IMR-90 (cell line): ENCODE measurements at regions not wholly inside any gene's neighbourhood (a gene's known extent, or its start where the extent isn't known, plus 50 kb on each side); places are given as distances from the start of the nearest gene placed in this dataset.

Experiments
- ATAC-seq: fragments of 200-7000 bp; cut with Tn5 transposase; 2 replicates; pipeline ENCODE4 v1.9.1; 2020; ENCODE audit warnings: low read depth, mild to moderate bottlenecking, moderate library complexity
- BruUV-seq: library from RNA; stranded (reverse); fragments of 400-500 nt; replicated peaks from 2 replicates; lab custom pipeline; 2021; lab: Mats Ljungman, UMichigan
- CTCF ChIA-PET: fragments of 300-600 bp; formaldehyde crosslinking; extraction: SDS; loops from one replicate; lab custom pipeline; 2021; ENCODE audit warnings: antibody characterized with exemption; lab: Yijun Ruan, JAX
- POLR2A ChIA-PET: fragments of 300-600 bp; sonication (Branson Sonifier 250); formaldehyde crosslinking; loops from one replicate; lab custom pipeline; 2022; ENCODE audit warnings: antibody characterized with exemption; ENCODE audit not compliant: unreplicated experiment; lab: Charles Lee
- DNase-seq: peaks from one replicate; pipeline ENCODE4 v3.0.0; 2013
- H2AFZ ChIP-seq: replicated peaks from 2 replicates; pipeline ENCODE3; 2013; ENCODE audit warnings: low read length, mild to moderate bottlenecking; ENCODE audit not compliant: poor library complexity
- H2AK5ac ChIP-seq: 2 replicates; pipeline ENCODE4 v1.6.1; 2013; ENCODE audit warnings: low read depth, low read length, inconsistent platforms
- H2AK9ac ChIP-seq: replicated peaks from 2 replicates; pipeline ENCODE3; 2013; ENCODE audit warnings: mild to moderate bottlenecking, low read depth, low read length, moderate library complexity; ENCODE audit not compliant: poor library complexity
- H2BK120ac ChIP-seq: 2 replicates; pipeline ENCODE4 v1.6.1; 2013; ENCODE audit warnings: low read depth, low read length, inconsistent platforms
- H2BK15ac ChIP-seq: 3 replicates; pipeline ENCODE4 v1.6.1; 2013; ENCODE audit warnings: low read depth, low read length, inconsistent platforms
- H2BK20ac ChIP-seq: 2 replicates; pipeline ENCODE4 v1.6.1; 2013; ENCODE audit warnings: low read depth, mild to moderate bottlenecking, inconsistent platforms, low read length, moderate library complexity
- H2BK5ac ChIP-seq: 2 replicates; pipeline ENCODE4 v1.6.1; 2013; ENCODE audit warnings: mild to moderate bottlenecking, low read depth, low read length, inconsistent platforms; ENCODE audit not compliant: poor library complexity, severe bottlenecking
- H3K14ac ChIP-seq: replicated peaks from 2 replicates; pipeline ENCODE4 v1.6.1; 2013; ENCODE audit warnings: low read depth, low read length, inconsistent platforms
- H3K18ac ChIP-seq: 2 replicates; pipeline ENCODE4 v1.6.1; 2013; ENCODE audit warnings: low read depth, low read length, control low read depth
- H3K23ac ChIP-seq: 2 replicates; pipeline ENCODE4 v1.6.1; 2013; ENCODE audit warnings: low read depth, low read length, inconsistent platforms
- H3K27ac ChIP-seq: 2 replicates; pipeline ENCODE4 v1.5.1; 2013; ENCODE audit warnings: mild to moderate bottlenecking, control low read depth, low read length; ENCODE audit not compliant: insufficient read depth
- H3K27me3 ChIP-seq: 2 replicates; pipeline ENCODE4 v1.6.1; 2013; ENCODE audit warnings: low read length; ENCODE audit not compliant: control insufficient read depth, insufficient read depth
- H3K36me3 ChIP-seq: 2 replicates; pipeline ENCODE4 v1.6.1; 2013; ENCODE audit warnings: low read length, mixed read lengths; ENCODE audit not compliant: control insufficient read depth, insufficient read depth
- H3K4ac ChIP-seq: 2 replicates; pipeline ENCODE4 v1.6.1; 2013; ENCODE audit warnings: low read depth, low read length, inconsistent platforms
- H3K4me1 ChIP-seq: 2 replicates; pipeline ENCODE4 v1.6.1; 2013; ENCODE audit warnings: low read length, mixed read lengths; ENCODE audit not compliant: control insufficient read depth, insufficient read depth
- H3K4me2 ChIP-seq: 2 replicates; pipeline ENCODE4 v1.6.1; 2013; ENCODE audit warnings: low read depth, mild to moderate bottlenecking, control low read depth, low read length, moderate library complexity
- H3K4me3 ChIP-seq: 2 replicates; pipeline ENCODE4 v1.5.1; 2013; ENCODE audit warnings: low read depth, mild to moderate bottlenecking, control low read depth, low read length, moderate library complexity; ENCODE audit not compliant: insufficient read depth
- H3K56ac ChIP-seq: 2 replicates; pipeline ENCODE4 v1.6.1; 2013; ENCODE audit warnings: low read length, inconsistent platforms; ENCODE audit not compliant: insufficient read depth; ENCODE audit errors: extremely low read depth
- H3K79me1 ChIP-seq, 2 experiments: 2 replicates each; pipeline ENCODE4 v1.6.1; 2013; ENCODE audit warnings: low read length in 2 of 2, inconsistent platforms in 1 of 2, low read depth in 1 of 2
- H3K9ac ChIP-seq: 2 replicates; pipeline ENCODE4 v1.6.1; 2013; ENCODE audit warnings: low read depth, low read length, control low read depth
- H3K9me1 ChIP-seq: 2 replicates; pipeline ENCODE4 v1.6.1; 2013; ENCODE audit warnings: low read length, inconsistent platforms; ENCODE audit not compliant: insufficient read depth
- H3K9me3 ChIP-seq: 2 replicates; pipeline ENCODE4 v1.6.1; 2013; ENCODE audit warnings: low read length; ENCODE audit not compliant: control insufficient read depth, insufficient read depth
- H4K20me1 ChIP-seq: 2 replicates; pipeline ENCODE4 v1.6.1; 2013; ENCODE audit warnings: low read length, inconsistent platforms; ENCODE audit not compliant: insufficient read depth
- H4K5ac ChIP-seq: 2 replicates; pipeline ENCODE4 v1.6.1; 2013; ENCODE audit warnings: mild to moderate bottlenecking, low read depth, low read length, control low read depth
- H4K8ac ChIP-seq, 2 experiments: 2 replicates each; pipeline ENCODE4 v1.6.1; 2013; ENCODE audit warnings: low read depth in 2 of 2, low read length in 2 of 2, control low read depth in 1 of 2, inconsistent platforms in 1 of 2
- H4K91ac ChIP-seq: 2 replicates; pipeline ENCODE4 v1.6.1; 2013; ENCODE audit warnings: low read depth, low read length, inconsistent platforms; ENCODE audit not compliant: insufficient read depth
- BHLHE40 ChIP-seq: fragments of 150-350 bp; IDR thresholded peaks from 2 replicates; pipeline ENCODE4 v1.6.1; 2016; ENCODE audit warnings: mild to moderate bottlenecking, low read depth, low read length
- CEBPB ChIP-seq: IDR thresholded peaks from 2 replicates; pipeline ENCODE4 v1.6.1; 2012; ENCODE audit warnings: low read depth, low read length, improper control_type of control experiment
- CHD1 ChIP-seq: IDR thresholded peaks from 2 replicates; pipeline ENCODE4 v1.6.1; 2012; ENCODE audit warnings: low read depth, low read length, improper control_type of control experiment
- CTCF ChIP-seq: conservative IDR thresholded peaks from 2 replicates; pipeline ENCODE4 v1.5.1; 2012; ENCODE audit warnings: mild to moderate bottlenecking, low read depth, low read length, improper control_type of control experiment
- FOS ChIP-seq: fragments of 150-350 bp; IDR thresholded peaks from 2 replicates; pipeline ENCODE4 v1.6.1; 2016; ENCODE audit warnings: low read depth, low read length
- MAFK ChIP-seq: IDR thresholded peaks from 2 replicates; pipeline ENCODE4 v1.6.1; 2012; ENCODE audit warnings: low read depth, low read length, improper control_type of control experiment
- MAZ ChIP-seq: IDR thresholded peaks from 2 replicates; pipeline ENCODE4 v1.6.1; 2012; ENCODE audit warnings: low read depth, mild to moderate bottlenecking, low read length, improper control_type of control experiment, moderate library complexity, borderline replicate concordance
- MXI1 ChIP-seq: IDR thresholded peaks from 2 replicates; pipeline ENCODE4 v1.6.1; 2012; ENCODE audit warnings: low read depth, mild to moderate bottlenecking, low read length, moderate library complexity, borderline replicate concordance
- NFE2L2 ChIP-seq: fragments of 150-350 bp; IDR thresholded peaks from 2 replicates; pipeline ENCODE4 v1.6.1; 2016; ENCODE audit warnings: low read depth, mild to moderate bottlenecking, low read length
- POLR2A ChIP-seq: IDR thresholded peaks from 2 replicates; pipeline ENCODE4 v1.6.1; 2012; ENCODE audit warnings: mild to moderate bottlenecking, low read depth, low read length
- RAD21 ChIP-seq: IDR thresholded peaks from 2 replicates; pipeline ENCODE4 v1.6.1; 2012; ENCODE audit warnings: low read length, improper control_type of control experiment
- RCOR1 ChIP-seq: IDR thresholded peaks from 2 replicates; pipeline ENCODE4 v1.6.1; 2012; ENCODE audit warnings: mild to moderate bottlenecking, low read length, improper control_type of control experiment; ENCODE audit not compliant: insufficient replicate concordance
- RFX5 ChIP-seq: IDR thresholded peaks from 2 replicates; pipeline ENCODE4 v1.8.0; 2012; ENCODE audit warnings: low read depth, mild to moderate bottlenecking, low read length, moderate library complexity
- SMC3 ChIP-seq: fragments of 150-350 bp; IDR thresholded peaks from 2 replicates; pipeline ENCODE4 v1.6.1; 2016; ENCODE audit warnings: low read depth, mild to moderate bottlenecking, antibody characterized with exemption, low read length, moderate library complexity
- USF2 ChIP-seq: fragments of 150-350 bp; IDR thresholded peaks from 2 replicates; pipeline ENCODE4 v1.6.1; 2017; ENCODE audit warnings: mild to moderate bottlenecking, antibody characterized with exemption, low read length, low read depth
- WGBS, 2 experiments: methylation state at CpG; one replicate each; pipeline versions ENCODE4 v1.1.5 to v1.1.7; 2013; ENCODE audit warnings: missing lambda C conversion rate in 2 of 2; ENCODE audit not compliant: insufficient read length in 1 of 2; ENCODE audit errors: extremely low coverage in 2 of 2; 5-methylcytosine and 5-hydroxymethylcytosine counted together
- dilution Hi-C: fragments of 300-500 bp; cut with HindIII; formaldehyde crosslinking; loops from one replicate; pipeline ENCODE4 v1.14.3; 2018; ENCODE audit warnings: low sequenced_read_pairs; ENCODE audit not compliant: unreplicated experiment
- in situ Hi-C: fragments of 300-500 bp; cut with MboI; formaldehyde crosslinking; loops from 3 replicates; pipeline ENCODE4 v1.14.3; 2019; ENCODE audit warnings: low sequenced_read_pairs, inconsistent platforms, mixed read lengths
- intact Hi-C: fragments of 100-400 bp; cut with micrococcal nuclease; formaldehyde crosslinking; loops from 2 replicates; pipeline ENCODE4 v1.10.0; 2022
- TF ChIP-seq, protein P1 (sequence below): fragments of 150-350 bp; IDR thresholded peaks from 2 replicates; pipeline ENCODE4 v1.6.1; 2016; ENCODE audit warnings: low read depth, mild to moderate bottlenecking, low read length, moderate library complexity, borderline replicate concordance

GRCh38 chr5:147017191-147017590, 138.6 kb upstream of the PPP2R2B start:
- Histone ChIP-seq H3K27me3 (no peaks in the 10 kb centered on the region), H3K4ac (no peak overlapping the region), H2BK5ac (no peak overlapping the region), H3K18ac (no peak overlapping the region), H3K14ac (no peak overlapping the region), H3K4me2 (no peak overlapping the region), H4K20me1 (no peaks in the 10 kb centered on the region), H3K4me3 (no peak overlapping the region), H3K9me3 (no peaks in the 10 kb centered on the region), H3K9ac (no peak overlapping the region), H3K79me1 (no peaks in the 10 kb centered on the region), H3K56ac (no peak overlapping the region), H2BK120ac (no peak overlapping the region), H4K5ac (no peak overlapping the region), H3K9me1 (no peaks in the 10 kb centered on the region), H4K91ac (no peak overlapping the region), H2AK9ac (no peak overlapping the region), H3K4me1 (no peaks in the 10 kb centered on the region), H2AFZ (no peak overlapping the region), H2BK15ac (no peak overlapping the region), H3K27ac (no peak overlapping the region), H3K23ac (no peak overlapping the region), H4K8ac (no peak overlapping the region), H3K36me3 (no peaks in the 10 kb centered on the region), H2BK20ac (no peak overlapping the region), H2AK5ac (no peak overlapping the region)
- CTCF ChIA-PET = no interaction called here
- WGBS, 2 experiments = 0% methylated on average over 2 of the region's 3 CpGs; no CpG with 5 or more reads in 1 of the 2 experiments
- dilution Hi-C loops = no loop called here
- POLR2A ChIA-PET = no interaction called here
- ATAC-seq = no peak
- TF ChIP-seq BHLHE40 = no peak
- no peak for TF ChIP-seq MXI1
- TF ChIP-seq MAFK = no peak
- TF ChIP-seq POLR2A = no peak
- no peak for TF ChIP-seq USF2
- TF ChIP-seq NFE2L2 = no peak
- TF ChIP-seq CEBPB = no peak
- no peak for TF ChIP-seq RCOR1
- TF ChIP-seq, protein P1, sequence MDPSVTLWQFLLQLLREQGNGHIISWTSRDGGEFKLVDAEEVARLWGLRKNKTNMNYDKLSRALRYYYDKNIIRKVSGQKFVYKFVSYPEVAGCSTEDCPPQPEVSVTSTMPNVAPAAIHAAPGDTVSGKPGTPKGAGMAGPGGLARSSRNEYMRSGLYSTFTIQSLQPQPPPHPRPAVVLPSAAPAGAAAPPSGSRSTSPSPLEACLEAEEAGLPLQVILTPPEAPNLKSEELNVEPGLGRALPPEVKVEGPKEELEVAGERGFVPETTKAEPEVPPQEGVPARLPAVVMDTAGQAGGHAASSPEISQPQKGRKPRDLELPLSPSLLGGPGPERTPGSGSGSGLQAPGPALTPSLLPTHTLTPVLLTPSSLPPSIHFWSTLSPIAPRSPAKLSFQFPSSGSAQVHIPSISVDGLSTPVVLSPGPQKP = no peak
- TF ChIP-seq RAD21 = no peak
- no peak for TF ChIP-seq CHD1
- TF ChIP-seq MAZ = no peak
- no peak for TF ChIP-seq SMC3
- no peak for TF ChIP-seq FOS
- no peak for TF ChIP-seq CTCF
- TF ChIP-seq RFX5 = no peak
- in situ Hi-C loops = no loop called here
- intact Hi-C loops = no loop called here
- BruUV-seq = no TSS peak
- no peak for DNase-seq
